Activated CD4-positive, alpha-beta memory T cell treated with anti-CD3 and anti-CD28 coated beads, Interleukin-2, amount 10 ng/mL, durations not matched to agents 7 days and 5 days (primary cell): ENCODE measurements at regions not wholly inside any gene's neighbourhood (a gene's known extent, or its start where the extent isn't known, plus 50 kb on each side); places are given as distances from the start of the nearest gene placed in this dataset.

Experiments
- CTCF ChIA-PET: fragments of 350-600 bp; sonication (Branson Sonifier 250); formaldehyde crosslinking; loops from one replicate; lab custom pipeline; 2021; ENCODE audit warnings: antibody characterized with exemption, inconsistent platforms; lab: Charles Lee
- POLR2A ChIA-PET: fragments of 350-600 bp; sonication (Branson Sonifier 250); formaldehyde crosslinking; loops from one replicate; lab custom pipeline; 2021; ENCODE audit warnings: antibody characterized with exemption; lab: Charles Lee
- DNase-seq: peaks from one replicate; pipeline ENCODE4 v3.0.0-alpha.2; 2020
- H3K27ac Mint-ChIP-seq: one replicate; pipeline ENCODE4 v1.8.0; 2021; ENCODE audit warnings: mild to moderate bottlenecking, mixed read lengths
- H3K27me3 Mint-ChIP-seq: one replicate; pipeline ENCODE4 v1.8.0; 2021; ENCODE audit warnings: mixed read lengths
- H3K36me3 Mint-ChIP-seq: one replicate; pipeline ENCODE4 v1.8.0; 2021; ENCODE audit warnings: low read depth, mixed read lengths
- H3K4me1 Mint-ChIP-seq: one replicate; pipeline ENCODE4 v1.8.0; 2021; ENCODE audit warnings: mixed read lengths
- H3K4me3 Mint-ChIP-seq: one replicate; pipeline ENCODE4 v1.8.0; 2021; ENCODE audit warnings: mild to moderate bottlenecking, mixed read lengths
- H3K9me3 Mint-ChIP-seq: one replicate; pipeline ENCODE4 v1.8.0; 2021; ENCODE audit warnings: mixed read lengths

DNA sequence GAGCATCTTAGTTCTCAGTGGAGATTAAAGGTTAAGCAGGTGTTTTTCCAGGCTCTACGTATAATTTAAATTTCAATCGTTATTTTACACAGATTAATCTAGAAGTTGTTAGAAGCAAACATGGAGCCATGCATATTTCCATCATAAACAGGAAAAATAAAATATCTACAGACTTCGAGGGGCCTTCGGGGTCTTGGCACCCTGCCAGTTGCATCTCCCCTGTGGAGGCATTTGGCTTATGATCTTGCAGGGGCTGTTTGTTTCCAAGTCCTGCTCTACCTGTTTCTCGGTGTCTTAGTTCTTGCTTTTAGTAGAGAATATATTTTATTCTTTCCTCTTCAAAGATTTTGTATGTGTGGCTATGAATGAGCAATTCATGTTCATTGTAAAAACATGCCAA, 67.2 kb upstream of the FAM136A start:
- no peak overlapping the region for H3K27ac Mint-ChIP-seq
- no peak for DNase-seq
- CTCF ChIA-PET: no interaction called here
- no peaks in the 10 kb centered on the region for H3K36me3 Mint-ChIP-seq
- POLR2A ChIA-PET: no interaction called here
- H3K9me3 Mint-ChIP-seq: no peaks in the 10 kb centered on the region
- no peaks in the 10 kb centered on the region for H3K4me1 Mint-ChIP-seq
- no peak overlapping the region for H3K4me3 Mint-ChIP-seq
- H3K27me3 Mint-ChIP-seq: peaks cover 10% of the 10 kb centered on the region

DNA sequence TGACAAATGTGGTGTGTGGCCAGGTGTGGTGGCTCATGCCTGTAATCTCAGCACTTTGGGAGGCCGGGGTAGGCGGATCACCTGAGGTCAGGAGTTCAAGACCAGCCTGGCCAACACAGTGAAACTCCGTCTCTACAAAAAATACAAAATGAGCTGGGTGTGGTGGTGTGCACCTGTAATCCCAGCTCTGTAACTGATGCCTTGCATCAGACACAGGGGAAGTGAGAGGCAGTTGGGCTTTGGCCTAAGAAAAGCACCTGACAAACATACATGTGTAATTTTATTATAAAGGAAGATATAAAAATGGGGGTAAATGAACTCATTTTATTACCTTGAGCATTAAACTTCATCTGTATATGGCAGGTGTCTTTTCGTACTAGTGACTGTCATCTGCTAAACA, 66.7 kb upstream of the FAM136A start:
- Mint-ChIP-seq H3K27ac (no peak overlapping the region), H3K9me3 (no peaks in the 10 kb centered on the region), H3K4me3 (no peak overlapping the region), H3K4me1 (no peaks in the 10 kb centered on the region), H3K27me3 (peaks cover 10% of the 10 kb centered on the region), H3K36me3 (no peaks in the 10 kb centered on the region)
- ChIA-PET CTCF (no interaction called here), POLR2A (no interaction called here)
- no peak for DNase-seq

DNA sequence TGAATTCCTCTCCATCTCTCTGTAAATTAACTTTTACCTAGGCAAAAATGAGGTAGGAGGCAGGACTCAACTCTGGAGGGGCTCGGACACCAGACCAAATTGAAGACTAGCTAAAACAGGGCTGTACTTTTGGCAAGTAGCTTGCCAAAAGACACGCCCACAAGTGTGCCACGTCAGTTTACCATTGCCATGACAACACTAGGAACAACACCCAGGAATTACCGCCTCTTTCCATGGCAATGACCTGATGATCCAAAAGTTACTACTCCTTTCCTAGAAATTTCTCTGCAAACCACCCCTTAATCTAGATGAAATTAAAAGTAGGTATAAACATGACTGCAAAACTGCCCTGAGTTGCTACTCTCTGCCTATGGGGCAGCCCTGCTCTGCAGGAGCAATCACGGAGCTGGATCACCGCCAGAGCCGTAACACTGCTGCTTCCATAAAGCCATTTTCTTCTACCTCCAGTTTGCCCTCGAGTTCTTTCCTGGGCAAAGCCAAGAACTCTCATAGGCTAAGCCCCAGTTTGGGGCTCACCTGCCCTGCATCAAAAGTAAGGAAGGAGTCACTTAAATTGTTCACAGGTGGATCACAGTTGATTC, 66.0 kb upstream of the FAM136A start:
- Mint-ChIP-seq H3K36me3 (no peaks in the 10 kb centered on the region), H3K27me3 (peaks cover 11% of the 10 kb centered on the region), H3K27ac (no peak overlapping the region), H3K4me3 (no peak overlapping the region), H3K9me3 (no peaks in the 10 kb centered on the region), H3K4me1 (no peaks in the 10 kb centered on the region)
- CTCF ChIA-PET: no interaction called here
- DNase-seq: no peak
- POLR2A ChIA-PET: no interaction called here

DNA sequence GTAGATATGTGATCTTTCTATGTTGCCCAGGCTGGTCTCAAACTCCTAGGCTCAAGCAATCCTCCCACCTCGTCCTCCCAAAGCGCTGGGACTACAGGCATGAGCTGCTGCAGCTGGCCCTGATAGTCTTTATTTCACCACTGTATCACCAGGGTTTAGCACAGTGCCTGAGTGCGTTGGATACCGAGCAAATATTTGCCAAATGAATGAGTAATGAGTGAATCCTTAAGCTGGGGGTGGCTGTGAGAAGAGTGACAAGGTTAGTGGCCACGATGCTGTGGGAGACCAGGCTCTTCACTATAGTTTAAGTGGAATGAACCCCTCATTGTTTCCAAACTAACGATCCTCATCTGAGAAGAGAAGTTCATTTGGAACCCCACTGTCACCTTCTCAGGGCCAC, 60.8 kb upstream of the FAM136A start:
- no peak overlapping the region for H3K4me3 Mint-ChIP-seq
- H3K9me3 Mint-ChIP-seq: no peaks in the 10 kb centered on the region
- H3K27me3 Mint-ChIP-seq: peaks cover 6% of the 10 kb centered on the region
- CTCF ChIA-PET: no interaction called here
- POLR2A ChIA-PET: no interaction called here
- DNase-seq: no peak
- H3K4me1 Mint-ChIP-seq: no peaks in the 10 kb centered on the region
- H3K36me3 Mint-ChIP-seq: no peaks in the 10 kb centered on the region
- no peak overlapping the region for H3K27ac Mint-ChIP-seq

DNA sequence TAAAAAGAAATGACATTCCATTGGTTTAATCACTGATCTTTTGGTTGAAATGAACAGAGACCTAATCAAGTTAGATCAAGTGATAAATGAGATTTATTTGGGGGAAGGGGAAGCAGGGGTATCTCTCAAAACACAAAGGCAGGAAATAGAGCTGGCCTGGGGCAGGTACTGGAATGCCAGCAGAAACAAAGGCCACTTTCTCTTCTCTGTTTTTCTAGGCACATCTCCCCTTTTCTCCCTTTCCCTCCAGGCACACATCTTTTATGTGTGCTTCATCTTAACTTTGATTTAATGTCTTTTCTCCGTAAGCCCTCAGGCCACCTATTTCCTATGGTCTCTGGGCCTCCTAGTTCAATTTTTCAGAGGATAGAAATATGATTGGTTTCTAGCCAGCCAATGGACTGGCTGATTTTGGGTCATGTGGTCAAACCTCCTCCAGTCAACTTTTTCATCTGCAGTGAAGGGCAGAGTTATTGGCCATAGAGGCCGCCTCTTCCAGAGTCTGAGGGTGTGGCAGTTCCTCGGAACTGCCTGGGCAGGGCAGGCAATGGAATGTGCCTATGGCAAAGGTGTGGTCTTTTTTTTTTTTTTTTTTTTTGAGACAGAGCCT, 58.9 kb upstream of the FAM136A start:
- H3K9me3 Mint-ChIP-seq: no peaks in the 10 kb centered on the region
- H3K4me1 Mint-ChIP-seq: no peaks in the 10 kb centered on the region
- peaks cover 11% of the 10 kb centered on the region for H3K27me3 Mint-ChIP-seq
- H3K36me3 Mint-ChIP-seq: no peaks in the 10 kb centered on the region
- H3K27ac Mint-ChIP-seq: no peak overlapping the region
- ChIA-PET POLR2A (no interaction called here), CTCF (no interaction called here)
- no peak overlapping the region for H3K4me3 Mint-ChIP-seq
- no peak for DNase-seq

DNA sequence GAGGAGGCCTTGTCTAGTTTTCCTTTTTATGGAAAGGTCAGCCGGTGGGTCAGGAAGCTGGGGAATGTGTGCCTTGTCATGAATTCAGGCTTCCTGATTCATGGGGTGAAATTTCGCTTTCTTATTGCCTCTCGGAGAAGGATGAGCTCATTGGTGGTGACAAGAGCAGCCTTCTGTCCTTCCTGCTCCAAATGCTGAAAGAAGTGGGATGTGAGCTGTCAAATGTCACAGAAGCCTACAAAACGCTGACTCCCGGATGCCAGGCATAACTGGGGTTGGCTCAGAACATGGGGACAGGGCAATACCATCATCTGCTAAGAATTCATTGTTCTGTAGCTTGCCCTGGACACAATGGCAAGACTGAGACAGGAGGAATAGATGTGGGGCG, 55.8 kb upstream of the FAM136A start:
- ChIA-PET CTCF (no interaction called here), POLR2A (no interaction called here)
- DNase-seq: no peak
- Mint-ChIP-seq H3K9me3 (no peaks in the 10 kb centered on the region), H3K27ac (no peak overlapping the region), H3K4me3 (no peak overlapping the region), H3K4me1 (no peaks in the 10 kb centered on the region), H3K27me3 (peaks cover 22% of the 10 kb centered on the region), H3K36me3 (no peaks in the 10 kb centered on the region)

DNA sequence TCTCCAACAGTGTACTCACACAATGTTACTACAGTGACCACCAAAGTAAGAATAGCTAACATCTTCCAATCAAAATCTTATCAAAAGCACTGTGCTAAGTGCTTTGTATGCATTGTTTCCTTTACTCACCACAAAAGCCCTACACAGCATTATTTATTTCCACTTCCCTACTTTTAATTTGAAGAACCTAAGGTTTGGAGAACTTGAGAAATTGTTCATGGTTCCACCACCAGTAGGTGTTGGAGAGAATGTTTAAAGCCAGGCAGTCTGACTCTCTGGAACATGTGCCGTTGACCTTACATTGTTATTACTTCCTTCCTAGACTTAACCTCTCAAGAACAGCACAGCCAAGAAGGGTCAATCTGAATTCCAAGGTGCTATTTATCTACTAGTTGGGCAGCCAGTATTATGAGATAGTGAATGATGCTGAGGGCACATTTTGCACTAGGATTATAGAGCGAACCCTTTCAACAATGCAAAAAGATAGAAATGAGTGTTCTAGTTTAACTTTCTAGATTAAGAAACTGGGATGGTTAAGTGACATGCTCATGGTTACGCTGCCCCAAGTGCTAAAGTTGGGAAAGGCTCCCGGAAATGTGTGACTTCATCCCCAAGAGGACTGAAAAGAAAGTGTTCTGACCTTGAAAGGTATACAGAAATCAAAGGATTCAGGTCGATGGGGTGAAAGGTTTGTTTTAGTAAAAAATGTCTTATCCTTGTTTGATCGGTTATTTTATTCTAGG, 55.2 kb upstream of the FAM136A start:
- H3K9me3 Mint-ChIP-seq: no peaks in the 10 kb centered on the region
- H3K27ac Mint-ChIP-seq: no peak overlapping the region
- no peak overlapping the region for H3K4me3 Mint-ChIP-seq
- H3K4me1 Mint-ChIP-seq: no peaks in the 10 kb centered on the region
- DNase-seq: no peak
- H3K36me3 Mint-ChIP-seq: no peaks in the 10 kb centered on the region
- peaks cover 25% of the 10 kb centered on the region for H3K27me3 Mint-ChIP-seq
- POLR2A ChIA-PET: no interaction called here
- CTCF ChIA-PET: interaction anchor here (0.6 kb wide), 1 partner anchor 52 kb away, joined by 3 read pairs; no protein-coding TSS in a partner anchor

DNA sequence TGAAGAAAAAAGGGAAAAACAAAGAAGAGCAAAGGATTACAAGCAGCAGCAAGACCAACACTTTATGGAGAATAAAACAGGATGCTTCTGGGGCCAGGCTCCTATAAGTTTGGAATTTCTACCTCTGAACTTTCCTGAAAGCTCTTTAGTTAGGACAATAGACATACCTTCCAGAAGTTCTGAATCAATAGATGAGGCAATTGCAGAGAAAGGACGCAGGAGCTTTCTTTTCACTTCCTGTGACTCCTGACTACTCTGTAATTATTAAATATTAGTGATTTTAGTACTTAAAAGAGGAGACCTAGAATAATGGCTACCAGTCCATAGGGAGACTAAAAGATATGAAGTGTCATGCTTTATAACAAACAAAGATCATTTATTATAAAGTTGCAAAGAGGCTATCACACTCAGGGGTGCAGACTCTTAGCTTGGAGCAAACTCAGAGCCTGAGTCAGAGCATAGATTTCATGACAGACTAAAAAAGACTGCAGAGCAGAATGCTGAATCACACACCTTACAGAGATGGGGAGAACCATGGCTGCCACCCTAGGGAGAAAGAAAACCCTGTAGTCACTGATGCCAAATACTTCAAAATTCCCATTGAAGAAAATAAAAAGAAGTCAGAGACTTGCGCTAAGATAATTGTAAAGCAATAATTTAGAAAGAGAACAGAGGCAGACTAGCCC, 52.5 kb upstream of the FAM136A start:
- ChIA-PET POLR2A (no interaction called here), CTCF (no interaction called here)
- no peak overlapping the region for H3K27ac Mint-ChIP-seq
- H3K36me3 Mint-ChIP-seq: no peaks in the 10 kb centered on the region
- no peak for DNase-seq
- H3K4me3 Mint-ChIP-seq: no peak overlapping the region
- H3K9me3 Mint-ChIP-seq: no peaks in the 10 kb centered on the region
- H3K4me1 Mint-ChIP-seq: no peaks in the 10 kb centered on the region
- H3K27me3 Mint-ChIP-seq: peaks cover 43% of the 10 kb centered on the region
